GM13977 (cell line): ENCODE measurements at regions not wholly inside any gene's neighbourhood (a gene's known extent, or its start where the extent isn't known, plus 50 kb on each side); places are given as distances from the start of the nearest gene placed in this dataset.

Experiments
- DNase-seq: peaks from one replicate; pipeline ENCODE4 v3.0.0; 2012; ENCODE audit warnings: low spot score
- CTCF ChIP-seq: IDR thresholded peaks from 2 replicates; pipeline ENCODE4 v1.5.1; 2012; ENCODE audit warnings: mild to moderate bottlenecking, control low read depth; ENCODE audit not compliant: insufficient read depth; ENCODE audit errors: extremely low read depth, missing control alignments
- in situ Hi-C: fragments of 300-500 bp; cut with MboI; formaldehyde crosslinking; loops from one replicate; pipeline ENCODE4 v1.12.0; 2022; ENCODE audit warnings: low sequenced_read_pairs, low pct_unique_long_range_greater_than_20kb, mixed read lengths, inconsistent platforms; ENCODE audit not compliant: unreplicated experiment

- no peak for TF ChIP-seq CTCF
- in situ Hi-C loops = no loop called here
- no peak for DNase-seq
Observed at GRCh38 chr5:4418084-4418483, 722.0 kb upstream of the ADAMTS16 start.

GRCh38 chr5:4419281-4419680 is 720.8 kb upstream of the ADAMTS16 start:
- DNase-seq = no peak
- no peak for TF ChIP-seq CTCF
- in situ Hi-C loops = no loop called here

- in situ Hi-C loops = no loop called here
- TF ChIP-seq CTCF = no peak
- no peak for DNase-seq
Observed at GRCh38 chr5:4420177-4420576, 720.0 kb upstream of the ADAMTS16 start.

- no peak for DNase-seq
- in situ Hi-C loops = no loop called here
- no peak for TF ChIP-seq CTCF
Observed at GRCh38 chr5:4420681-4421080, 719.4 kb upstream of the ADAMTS16 start.

GRCh38 chr5:4422247-4422646 is 717.9 kb upstream of the ADAMTS16 start:
- TF ChIP-seq CTCF = no peak
- DNase-seq = no peak
- in situ Hi-C loops = no loop called here

GRCh38 chr5:4424895-4425294 is 715.2 kb upstream of the ADAMTS16 start:
- in situ Hi-C loops = no loop called here
- TF ChIP-seq CTCF = no peak
- no peak for DNase-seq

- no peak for TF ChIP-seq CTCF
- in situ Hi-C loops = no loop called here
- no peak for DNase-seq
Observed at GRCh38 chr5:4440536-4440935, 699.6 kb upstream of the ADAMTS16 start.
